Muscle layer of duodenum (tissue), 2 donors: ENCODE measurements at regions not wholly inside any gene's neighbourhood (a gene's known extent, or its start where the extent isn't known, plus 50 kb on each side); places are given as distances from the start of the nearest gene placed in this dataset.
A peak's percentile ranks its signal among the peaks of the same experiment; 100 is the strongest.

ENCODE experiments used
- H3K27ac ChIP-seq: one replicate; pipeline ENCODE4 v1.7.0; 2013; ENCODE audit warnings: mild to moderate bottlenecking, low read length
- H3K27me3 ChIP-seq: one replicate; pipeline ENCODE4 v1.7.0; 2013; ENCODE audit warnings: low read depth, mild to moderate bottlenecking, control low read depth, low read length
- H3K36me3 ChIP-seq, 2 donors: one replicate each; pipeline ENCODE4 v1.7.0; 2013; ENCODE audit warnings: low read length in 2 of 2, control low read depth in 1 of 2, mild to moderate bottlenecking in 1 of 2; ENCODE audit not compliant: insufficient read depth in 2 of 2, control insufficient read depth in 1 of 2
- H3K4me1 ChIP-seq, 2 donors: one replicate each; pipeline ENCODE4 v1.7.0; 2013; ENCODE audit warnings: low read length in 2 of 2, mild to moderate bottlenecking in 2 of 2, control low read depth in 1 of 2, moderate library complexity in 1 of 2; ENCODE audit not compliant: insufficient read depth in 2 of 2, control insufficient read depth in 1 of 2
- H3K4me3 ChIP-seq, 2 donors: one replicate each; pipeline ENCODE4 v1.7.0; 2013; ENCODE audit warnings: low read length in 2 of 2, low read depth in 1 of 2, mild to moderate bottlenecking in 1 of 2
- H3K9me3 ChIP-seq, 2 donors: one replicate each; pipeline ENCODE4 v1.7.0; 2013; ENCODE audit warnings: low read length in 2 of 2, control low read depth in 1 of 2, mild to moderate bottlenecking in 1 of 2; ENCODE audit not compliant: control insufficient read depth in 1 of 2
- donor health status: healthy.

DNA sequence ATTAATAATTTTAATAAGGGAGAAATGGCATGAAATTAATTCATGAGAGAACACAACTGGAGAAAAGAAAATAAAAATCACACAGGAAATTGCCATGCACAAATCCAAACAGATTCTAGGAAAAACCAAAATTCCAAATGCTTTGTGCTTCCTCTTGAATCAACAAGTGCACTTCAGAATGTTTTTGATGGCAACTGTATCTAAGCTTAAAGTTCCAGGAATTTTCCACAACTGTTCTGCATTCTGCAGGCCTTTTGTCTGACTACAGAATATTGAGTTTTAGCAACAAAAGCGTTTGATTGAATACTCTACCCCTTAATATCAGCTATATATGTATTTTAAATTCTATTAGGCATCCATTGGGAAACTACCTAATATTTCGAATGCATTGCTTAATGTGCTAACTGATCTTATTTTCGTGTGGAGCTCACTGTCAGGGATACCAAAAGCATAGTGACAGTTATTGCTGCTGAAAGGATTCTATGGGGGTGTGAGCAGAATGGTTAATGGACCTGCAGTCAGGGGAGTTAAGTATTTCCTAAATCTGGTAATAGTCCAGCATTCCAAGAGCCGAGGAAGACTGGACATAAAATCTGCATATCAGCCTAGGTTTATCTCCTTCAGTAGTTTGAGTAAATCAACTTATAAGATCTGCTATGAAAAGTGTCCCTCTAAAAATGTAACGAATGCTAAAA lies 482.7 kb upstream of the POU3F3 start:
- Histone ChIP-seq H3K9me3 (no peaks in the 10 kb centered on the region), H3K27ac (no peak overlapping the region), H3K36me3 (no peaks in the 10 kb centered on the region), H3K4me3 (no peak overlapping the region), H3K4me1 (no peaks in the 10 kb centered on the region), H3K27me3 (no peaks in the 10 kb centered on the region)

DNA sequence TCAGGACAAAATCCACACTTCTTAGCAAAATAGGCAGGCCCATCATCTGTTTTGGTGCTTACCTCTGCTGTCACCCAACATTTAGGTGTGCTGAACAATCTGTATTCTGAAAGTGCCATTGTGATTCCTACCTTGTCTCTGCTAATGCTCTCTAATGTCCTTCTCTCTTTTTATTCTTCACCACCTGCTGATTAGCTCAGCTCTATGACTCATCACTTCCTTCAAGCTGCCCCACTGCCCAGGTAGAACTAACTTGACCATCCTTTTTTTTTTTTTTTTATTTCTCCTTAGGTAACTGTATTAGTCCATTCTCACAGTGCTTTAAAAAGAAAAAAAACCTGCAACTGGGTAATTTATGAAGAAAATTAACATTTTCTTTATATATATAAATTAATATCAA lies 478.7 kb upstream of the POU3F3 start:
- Histone ChIP-seq H3K36me3 (no peaks in the 10 kb centered on the region), H3K27me3 (no peaks in the 10 kb centered on the region), H3K4me1 (no peaks in the 10 kb centered on the region), H3K4me3 (no peak overlapping the region), H3K9me3 (no peaks in the 10 kb centered on the region), H3K27ac (no peak overlapping the region)

DNA sequence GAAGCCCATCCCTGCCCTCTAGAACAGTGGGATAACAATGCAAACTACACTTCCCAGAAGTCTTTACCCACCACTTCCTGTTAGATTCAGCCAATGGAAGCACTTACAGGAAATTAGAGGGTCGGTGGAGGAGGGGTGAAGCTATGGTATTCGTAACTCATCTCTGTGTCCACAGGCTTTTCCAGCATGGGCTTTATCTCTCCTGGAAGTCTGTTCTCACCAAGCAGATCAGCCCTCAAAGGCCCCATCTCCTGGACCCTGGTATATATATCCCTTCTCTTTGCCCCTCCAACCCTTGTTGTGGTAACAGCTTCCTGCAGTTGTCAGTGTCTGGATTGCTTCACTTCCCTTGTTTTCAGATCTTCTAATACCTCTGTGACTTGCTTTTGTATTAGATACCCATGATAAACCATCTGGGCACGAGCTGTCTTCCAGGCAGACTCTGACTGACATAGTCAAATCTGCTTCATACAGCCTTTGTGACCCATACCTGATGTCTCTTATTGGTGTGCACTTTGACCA lies 475.0 kb upstream of the POU3F3 start:
- no peaks in the 10 kb centered on the region for H3K4me1 ChIP-seq
- H3K4me3 ChIP-seq = peak overlapping the region; percentile 56 to 66
- peak overlapping the region; percentile 19 for H3K27ac ChIP-seq
- no peaks in the 10 kb centered on the region for H3K9me3 ChIP-seq
- no peaks in the 10 kb centered on the region for H3K27me3 ChIP-seq
- no peaks in the 10 kb centered on the region for H3K36me3 ChIP-seq

DNA sequence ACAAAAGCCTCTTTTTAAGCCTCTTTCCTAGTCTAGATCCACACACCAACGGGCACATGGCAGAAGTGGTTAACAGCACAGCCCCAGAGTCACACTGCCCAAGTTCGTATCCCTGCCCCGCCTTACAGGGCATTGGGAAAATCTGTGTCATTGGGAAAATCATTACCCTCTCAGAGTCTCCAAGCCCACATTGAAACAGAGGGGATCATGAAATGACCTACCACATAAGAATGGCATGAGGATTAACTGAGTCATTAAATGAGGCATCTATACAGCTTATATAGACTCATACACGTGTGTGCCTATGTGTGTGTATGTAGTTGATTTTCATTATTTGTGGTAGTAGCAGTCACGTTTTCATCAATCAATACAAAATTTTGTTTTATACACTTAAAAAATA lies 469.0 kb upstream of the POU3F3 start:
- Histone ChIP-seq H3K9me3 (no peaks in the 10 kb centered on the region), H3K27ac (no peak overlapping the region), H3K27me3 (no peaks in the 10 kb centered on the region), H3K4me3 (no peak overlapping the region), H3K4me1 (no peaks in the 10 kb centered on the region), H3K36me3 (no peaks in the 10 kb centered on the region)

DNA sequence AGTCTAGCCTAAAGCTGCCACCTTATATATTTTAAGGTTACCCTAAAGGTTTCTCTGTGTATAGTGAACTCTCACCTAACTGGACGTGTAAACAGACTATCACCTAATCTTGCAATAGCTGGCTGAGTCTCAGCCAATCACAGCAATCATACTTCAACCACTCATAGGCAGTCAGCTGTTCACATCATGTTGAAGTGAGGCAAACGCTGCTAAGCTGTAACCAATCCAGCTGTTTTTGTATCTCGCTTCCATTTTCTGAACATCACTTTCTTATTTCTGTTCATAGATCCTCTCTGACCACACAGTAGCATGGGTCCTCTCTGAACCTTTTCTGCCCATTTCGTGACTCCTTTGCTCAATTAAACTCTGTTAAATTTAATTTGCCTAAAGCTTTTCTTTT lies 468.2 kb upstream of the POU3F3 start:
- Histone ChIP-seq H3K27me3 (no peaks in the 10 kb centered on the region), H3K27ac (no peak overlapping the region), H3K4me1 (no peaks in the 10 kb centered on the region), H3K9me3 (no peaks in the 10 kb centered on the region), H3K4me3 (no peak overlapping the region), H3K36me3 (no peaks in the 10 kb centered on the region)

GRCh38 chr2:104388296-104388695 lies 465.6 kb upstream of the POU3F3 start:
- no peaks in the 10 kb centered on the region for H3K36me3 ChIP-seq
- no peaks in the 10 kb centered on the region for H3K4me1 ChIP-seq
- no peaks in the 10 kb centered on the region for H3K27me3 ChIP-seq
- H3K9me3 ChIP-seq = no peaks in the 10 kb centered on the region
- H3K27ac ChIP-seq = no peak overlapping the region
- H3K4me3 ChIP-seq = no peak overlapping the region

DNA sequence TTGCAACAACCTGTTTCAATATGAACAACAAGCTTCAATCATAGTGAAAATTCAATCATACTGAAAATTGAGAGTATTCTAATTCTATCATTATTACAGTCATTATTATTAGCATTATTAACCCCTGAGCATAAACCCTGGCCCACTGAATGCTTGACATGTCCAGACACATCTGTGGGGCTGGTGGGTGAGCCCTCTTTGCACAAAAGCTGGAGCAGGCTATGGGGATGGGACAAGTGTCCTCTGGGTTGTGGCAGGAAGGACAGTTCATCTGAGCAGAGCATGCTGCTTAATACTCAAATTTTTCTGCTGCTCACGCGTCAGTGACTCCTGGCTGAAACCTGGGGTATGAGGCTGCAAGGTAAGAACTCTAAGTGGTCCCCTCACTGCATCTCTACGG lies 451.1 kb upstream of the POU3F3 start:
- Histone ChIP-seq H3K9me3 (no peaks in the 10 kb centered on the region), H3K36me3 (no peaks in the 10 kb centered on the region), H3K27me3 (no peaks in the 10 kb centered on the region), H3K4me3 (no peak overlapping the region), H3K4me1 (no peaks in the 10 kb centered on the region), H3K27ac (no peak overlapping the region)

DNA sequence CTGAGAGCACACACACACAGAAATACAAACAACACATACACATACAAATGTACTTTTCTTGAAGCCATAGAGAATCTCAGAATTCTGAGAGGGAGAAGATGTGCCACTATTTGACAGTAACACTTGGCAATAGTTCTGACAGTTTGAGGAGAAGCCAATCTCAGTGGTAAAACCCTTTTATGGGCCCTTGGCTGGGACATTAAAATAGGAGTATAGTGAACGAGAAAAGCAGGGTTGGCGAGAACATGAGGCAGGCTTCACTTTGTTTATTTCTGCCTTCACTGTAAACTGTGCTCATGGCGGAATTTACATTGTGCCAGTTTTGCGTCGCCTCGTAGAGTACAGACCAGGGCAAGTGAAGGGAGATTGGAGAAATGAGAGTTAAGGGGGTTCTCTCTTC lies 449.4 kb upstream of the POU3F3 start:
- Histone ChIP-seq H3K36me3 (no peaks in the 10 kb centered on the region), H3K27me3 (no peaks in the 10 kb centered on the region), H3K9me3 (no peaks in the 10 kb centered on the region), H3K4me1 (no peaks in the 10 kb centered on the region), H3K4me3 (no peak overlapping the region), H3K27ac (no peak overlapping the region)

DNA sequence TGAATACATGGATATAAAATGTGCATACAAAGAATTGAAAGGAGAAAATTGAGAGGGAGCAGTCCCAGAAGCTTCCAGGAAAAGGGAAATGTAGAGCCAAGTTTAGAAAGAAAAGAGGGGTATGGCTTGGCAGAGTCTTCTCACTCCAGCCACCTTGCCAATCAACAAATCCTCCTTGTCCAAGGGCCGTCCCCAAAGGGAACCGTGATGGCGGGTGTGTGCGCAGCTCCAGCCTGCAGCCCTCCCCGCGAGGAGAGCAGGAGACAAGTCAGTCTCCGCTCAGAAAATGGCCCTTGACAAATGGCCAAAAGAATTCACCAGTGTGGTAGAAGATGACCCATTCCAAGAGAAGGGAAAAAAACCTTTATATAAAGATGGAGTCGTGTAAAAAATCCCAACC lies 448.3 kb upstream of the POU3F3 start:
- Histone ChIP-seq H3K36me3 (no peaks in the 10 kb centered on the region), H3K27me3 (no peaks in the 10 kb centered on the region), H3K27ac (no peak overlapping the region), H3K4me3 (no peak overlapping the region), H3K9me3 (no peaks in the 10 kb centered on the region), H3K4me1 (no peaks in the 10 kb centered on the region)

DNA sequence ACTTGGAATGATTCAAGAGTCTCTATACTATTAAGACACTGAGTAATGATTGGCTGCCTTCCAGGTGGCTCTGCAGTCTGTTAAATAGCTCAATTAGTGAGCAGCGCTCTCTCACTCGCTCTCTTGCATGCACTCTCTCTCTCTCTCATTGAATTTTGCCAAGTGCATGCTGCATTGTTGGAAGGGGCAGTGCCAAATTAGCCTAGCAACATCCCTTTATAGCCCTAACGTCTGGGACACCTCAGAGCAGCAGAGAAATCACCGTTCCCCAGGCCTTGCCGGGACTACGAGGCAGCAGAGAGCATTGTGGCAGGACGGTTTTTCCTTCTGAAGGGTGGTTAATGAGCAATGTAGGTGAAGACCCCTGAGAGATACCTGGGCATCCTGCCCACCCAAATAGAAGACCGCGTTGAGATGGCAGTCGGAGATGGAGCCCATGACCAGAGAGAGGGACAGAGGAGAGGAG lies 447.6 kb upstream of the POU3F3 start:
- no peaks in the 10 kb centered on the region for H3K4me1 ChIP-seq
- no peaks in the 10 kb centered on the region for H3K36me3 ChIP-seq
- no peak overlapping the region for H3K4me3 ChIP-seq
- no peaks in the 10 kb centered on the region for H3K27me3 ChIP-seq
- H3K27ac ChIP-seq = no peak overlapping the region
- no peaks in the 10 kb centered on the region for H3K9me3 ChIP-seq

GRCh38 chr2:104407641-104408040 lies 446.3 kb upstream of the POU3F3 start:
- no peaks in the 10 kb centered on the region for H3K4me1 ChIP-seq
- H3K36me3 ChIP-seq = no peaks in the 10 kb centered on the region
- no peaks in the 10 kb centered on the region for H3K27me3 ChIP-seq
- H3K9me3 ChIP-seq = no peaks in the 10 kb centered on the region
- H3K4me3 ChIP-seq = no peak overlapping the region
- no peak overlapping the region for H3K27ac ChIP-seq

DNA sequence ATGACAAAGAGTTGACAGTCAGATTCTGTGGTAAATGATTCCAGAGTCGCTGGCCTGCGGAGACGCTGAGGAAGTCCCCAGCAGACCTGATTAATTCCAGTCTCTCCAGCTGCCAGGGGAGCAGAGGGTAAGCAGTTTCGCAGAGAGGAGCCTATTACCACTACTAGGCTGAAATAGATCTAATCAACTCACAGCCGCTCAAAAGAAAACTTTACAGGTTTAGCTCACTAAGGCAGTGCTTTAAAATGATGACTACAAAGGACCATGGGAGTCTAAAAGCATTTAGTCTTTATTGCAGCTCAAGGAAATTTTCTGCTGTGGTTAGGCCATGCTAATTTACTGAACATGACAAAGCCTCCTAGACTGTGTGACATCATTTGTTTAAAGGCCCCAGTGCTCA lies 445.6 kb upstream of the POU3F3 start:
- no peak overlapping the region for H3K4me3 ChIP-seq
- H3K9me3 ChIP-seq = no peaks in the 10 kb centered on the region
- no peaks in the 10 kb centered on the region for H3K27me3 ChIP-seq
- no peaks in the 10 kb centered on the region for H3K36me3 ChIP-seq
- H3K4me1 ChIP-seq = no peaks in the 10 kb centered on the region
- no peak overlapping the region for H3K27ac ChIP-seq
